ENCODE measurements at regions not wholly inside any gene's neighbourhood (a gene's known extent, or its start where the extent isn't known, plus 50 kb on each side); places are given as distances from the start of the nearest gene placed in this dataset.
A peak's percentile ranks its signal among the peaks of the same experiment; 100 is the strongest.

DNA sequence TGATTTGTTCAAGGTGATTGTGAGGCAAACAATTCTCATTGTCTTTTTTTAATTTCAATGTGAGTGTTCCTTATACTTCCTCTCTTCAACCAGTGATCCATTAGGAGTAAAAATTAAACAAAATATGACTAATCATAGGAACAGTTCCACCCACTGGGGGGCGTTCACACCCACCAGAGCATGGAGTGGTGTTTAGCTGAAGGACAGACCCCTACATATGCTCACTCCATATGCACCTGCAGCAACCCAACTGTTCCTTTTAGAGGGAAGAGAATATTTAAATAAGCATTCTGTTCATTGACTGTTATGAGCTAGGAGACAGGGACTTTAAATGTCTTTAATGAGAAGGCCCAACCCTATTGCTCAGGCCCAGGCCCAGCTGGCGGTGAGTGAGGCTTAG is 78.7 kb upstream of the DRD2 start:
- DNase-seq (ENCODE audit: low spot score) = no peak

DNA sequence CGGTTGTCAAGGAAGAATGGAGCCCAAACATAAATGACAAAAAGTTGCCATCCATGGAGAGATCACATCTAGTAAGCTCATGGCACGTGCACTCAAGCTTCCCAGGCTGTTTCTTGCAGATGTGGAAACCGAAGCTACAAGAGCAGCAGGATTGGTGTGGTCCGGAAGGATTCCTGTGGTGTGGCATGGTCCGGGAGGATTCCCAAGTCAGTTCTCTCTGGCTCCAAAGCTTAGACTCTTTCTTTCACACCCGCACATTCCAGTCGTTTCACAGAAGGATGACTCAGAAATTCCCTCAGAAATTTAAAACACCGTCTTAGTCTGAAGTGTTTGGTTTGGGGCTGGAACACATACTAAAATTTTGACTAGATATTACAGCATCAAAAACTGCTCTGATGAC is 78.0 kb upstream of the DRD2 start:
- no peak for DNase-seq (ENCODE audit: low spot score)

DNA sequence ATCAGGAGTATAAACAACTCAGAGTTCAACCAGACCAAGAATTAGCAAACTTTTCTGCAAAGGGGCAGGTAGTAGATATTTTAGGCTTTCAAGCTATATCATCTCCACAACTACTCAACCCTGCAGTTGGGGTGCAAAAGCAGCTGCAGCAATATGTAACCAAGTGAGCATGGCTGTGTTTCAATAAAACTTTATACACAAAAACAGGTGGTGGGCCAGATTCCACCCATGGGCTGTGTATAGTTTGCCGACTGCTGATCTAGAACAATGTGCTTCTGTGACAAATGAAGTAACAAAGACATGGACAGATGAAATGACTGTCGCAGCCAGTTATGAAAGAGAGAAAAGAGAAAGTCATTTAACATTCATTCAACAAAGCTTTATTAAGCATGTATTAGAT is 77.1 kb upstream of the DRD2 start:
- DNase-seq (ENCODE audit: low spot score) = no peak

DNA sequence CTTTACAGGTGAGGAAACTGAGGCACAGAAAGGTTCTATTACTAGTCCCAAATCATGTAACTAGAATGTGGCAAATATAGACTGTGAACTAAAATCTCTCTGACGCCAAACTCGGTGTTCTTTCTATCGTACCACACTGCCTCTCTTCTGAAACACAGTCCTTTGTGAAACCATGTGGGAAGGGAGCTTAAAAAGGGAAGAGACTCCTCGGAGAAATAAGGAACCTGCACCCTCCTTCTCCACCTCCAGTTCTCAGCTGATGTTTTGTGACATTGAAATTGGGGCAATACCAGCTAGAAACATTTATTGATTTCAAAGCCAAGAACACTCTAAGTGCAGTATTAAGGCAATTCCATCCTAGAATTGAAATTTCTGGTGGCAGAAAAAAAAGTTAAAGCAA is 76.4 kb upstream of the DRD2 start:
- no peak for DNase-seq (ENCODE audit: low spot score)

- DNase-seq (ENCODE audit: low spot score) = no peak
Measured at GRCh38 chr11:113549611-113550578, 74.7 kb upstream of the DRD2 start.

DNA sequence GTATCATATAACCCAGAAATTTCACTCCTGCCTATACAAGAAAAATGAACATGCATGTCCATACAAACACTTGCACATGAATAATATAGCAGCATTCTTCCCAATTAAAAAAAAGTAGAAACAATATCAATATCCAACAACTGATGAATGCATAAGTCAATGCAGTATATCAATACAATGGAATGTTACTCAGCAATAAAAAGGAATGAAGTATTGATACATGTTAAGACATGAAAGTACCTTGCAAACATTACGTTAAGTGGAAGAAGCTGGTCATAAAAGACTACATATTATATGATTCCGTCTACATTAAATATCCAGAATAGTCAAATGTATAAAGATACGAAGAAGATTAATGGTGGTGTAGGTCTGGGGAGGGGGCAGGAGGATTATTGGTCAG is 73.9 kb upstream of the DRD2 start:
- no peak for DNase-seq (ENCODE audit: low spot score)

DNA sequence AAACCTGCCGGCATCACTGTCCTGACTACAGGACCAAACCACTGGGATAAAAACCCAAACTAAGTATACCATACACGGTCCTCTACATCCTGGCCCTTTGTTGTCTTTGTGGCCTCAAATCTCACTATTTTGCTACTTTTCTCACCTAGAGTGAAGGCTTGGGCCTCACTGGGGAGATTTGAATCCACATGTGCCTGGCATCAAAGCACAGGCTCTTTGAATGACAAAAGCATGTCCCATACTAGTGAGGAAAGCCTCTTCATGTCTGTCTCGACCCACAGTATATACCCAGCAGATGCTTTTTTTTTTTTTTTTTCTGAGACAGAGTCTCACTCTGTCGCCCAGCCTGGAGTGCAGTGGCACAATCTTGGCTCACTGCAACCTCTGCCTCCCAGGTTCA is 72.5 kb upstream of the DRD2 start:
- DNase-seq (ENCODE audit: low spot score) = no peak

DNA sequence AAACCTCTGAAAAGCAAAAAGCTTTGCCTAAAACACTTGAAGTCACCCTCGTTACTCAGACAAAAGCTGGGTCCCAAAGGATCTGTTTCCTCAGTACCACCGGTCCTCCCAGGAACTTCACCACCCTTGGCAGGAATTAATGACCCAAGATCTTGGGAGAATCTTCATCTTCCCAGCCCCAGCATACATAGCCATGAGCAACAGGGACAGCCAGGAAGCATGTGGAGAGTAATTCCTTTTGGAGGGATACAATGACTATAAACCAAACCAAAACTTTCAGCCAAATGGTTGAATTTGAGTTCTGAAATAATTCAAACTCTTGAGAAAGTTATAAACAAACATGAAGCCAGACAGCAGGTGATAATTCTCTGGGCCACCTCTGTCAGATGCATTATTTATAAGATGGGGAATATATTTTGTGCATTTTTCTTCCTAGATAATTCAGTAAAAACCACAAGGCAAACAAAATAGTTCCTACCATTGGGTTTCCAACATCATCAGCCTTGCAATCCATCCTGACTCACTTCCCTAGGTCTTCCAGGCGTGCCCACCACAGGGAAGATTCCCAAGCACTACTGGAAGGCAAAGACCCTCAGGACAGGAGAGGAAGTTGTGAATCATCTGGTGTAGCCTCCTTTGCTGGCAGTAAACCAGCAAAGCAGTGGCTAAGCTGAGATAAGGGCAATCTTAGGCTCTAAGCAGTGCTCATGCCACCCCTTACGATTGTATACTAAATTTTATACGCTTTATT is 71.7 kb upstream of the DRD2 start:
- no peak for DNase-seq (ENCODE audit: low spot score)

GRCh38 chr11:113542420-113542819 is 67.2 kb upstream of the DRD2 start:
- no peak for DNase-seq (ENCODE audit: low spot score)

GRCh38 chr11:113540416-113541330 is 65.5 kb upstream of the DRD2 start:
- no peak for DNase-seq (ENCODE audit: low spot score)

DNA sequence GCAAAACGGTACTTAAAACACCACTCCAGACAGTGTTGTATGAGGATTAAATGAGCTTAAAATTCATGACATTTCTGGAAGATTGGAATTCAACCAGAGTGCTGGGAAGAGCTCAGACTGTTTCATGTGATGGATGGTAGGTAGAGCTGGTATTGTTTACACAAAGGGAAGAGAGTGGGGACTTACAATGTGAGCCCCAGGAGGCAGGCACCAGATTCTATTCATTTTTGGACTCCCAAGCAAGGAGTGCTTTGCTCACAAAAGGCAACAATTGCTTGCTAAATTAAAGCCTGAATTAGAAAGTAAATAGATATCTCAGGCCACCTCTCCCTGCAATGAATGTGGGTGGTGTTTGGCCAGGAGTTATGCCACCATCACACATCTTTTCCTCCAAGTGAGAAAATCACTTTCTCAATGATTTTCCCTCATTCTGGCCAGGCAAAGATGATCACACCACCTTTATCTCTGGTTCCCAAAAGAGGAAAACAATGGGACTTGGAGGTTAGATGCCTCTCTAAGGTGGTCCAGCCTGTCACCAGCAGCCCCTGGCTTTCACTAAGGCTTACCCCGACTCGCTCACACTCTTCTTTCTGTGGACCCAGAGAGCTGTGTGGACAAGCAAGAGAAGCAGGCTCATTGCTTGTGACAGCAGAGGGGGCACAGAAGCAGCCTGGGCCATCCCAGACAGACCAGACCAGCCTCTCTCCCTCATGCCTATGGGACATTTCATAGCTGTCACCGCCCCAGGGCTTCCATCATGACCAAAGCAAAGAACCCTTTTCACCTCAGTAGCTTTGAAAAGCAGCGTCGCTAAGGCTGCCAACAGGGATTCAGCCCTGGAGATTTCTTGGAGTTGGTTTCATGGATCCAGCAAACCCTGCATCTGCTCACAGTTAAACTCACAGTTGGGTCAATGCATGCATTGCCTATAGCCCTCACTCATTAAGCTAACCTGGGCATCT is 63.5 kb upstream of the DRD2 start:
- DNase-seq (ENCODE audit: low spot score) = no peak

GRCh38 chr11:113534625-113535024 is 59.4 kb upstream of the DRD2 start:
- DNase-seq (ENCODE audit: low spot score) = no peak

DNA sequence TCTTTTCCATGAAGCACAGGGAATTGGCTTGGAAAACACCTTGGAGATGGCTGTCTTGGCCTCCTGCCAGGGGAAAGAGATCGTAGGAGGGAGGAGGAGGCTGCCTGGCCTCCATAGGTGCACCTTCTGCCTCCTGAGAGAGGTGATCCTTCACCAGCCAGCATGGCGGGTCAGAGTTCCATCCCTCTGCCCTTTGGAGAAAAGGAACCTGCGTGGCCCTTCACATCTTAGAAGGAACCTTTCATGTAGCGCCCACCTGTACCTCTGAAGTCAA is 58.2 kb upstream of the DRD2 start:
- DNase-seq (ENCODE audit: low spot score) = no peak

- DNase-seq (ENCODE audit: low spot score) = peak; percentile 73
Measured at GRCh38 chr11:113532697-113533424, 57.7 kb upstream of the DRD2 start.

- no peak for DNase-seq (ENCODE audit: low spot score)
Measured at GRCh38 chr11:113531575-113532451, 56.6 kb upstream of the DRD2 start.

- DNase-seq (ENCODE audit: low spot score) = no peak
Measured at GRCh38 chr11:113531083-113531482, 55.9 kb upstream of the DRD2 start.

GRCh38 chr11:113529606-113530005 is 54.4 kb upstream of the DRD2 start:
- DNase-seq (ENCODE audit: low spot score) = no peak

DNA sequence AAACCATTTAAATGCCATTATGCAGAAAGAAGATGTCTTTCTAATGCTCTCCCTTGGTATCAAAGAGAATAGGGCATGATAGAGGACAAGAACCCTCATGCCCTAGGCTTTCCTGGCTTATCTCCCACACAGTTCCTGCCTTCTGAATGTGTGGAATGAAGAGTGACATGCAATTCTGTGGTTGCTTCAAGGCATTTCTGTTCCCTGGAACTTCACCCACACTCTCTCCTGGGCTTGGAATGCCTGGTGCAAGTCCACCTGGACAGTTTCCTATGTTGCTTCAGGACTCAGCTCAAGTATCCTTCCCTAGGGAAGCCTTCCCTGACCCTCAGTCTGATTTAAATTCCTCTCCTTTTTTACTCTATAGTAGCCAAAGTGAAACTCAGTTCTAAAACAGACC is 53.8 kb upstream of the DRD2 start:
- no peak for DNase-seq (ENCODE audit: low spot score)

GRCh38 chr11:113526521-113526920 is 51.3 kb upstream of the DRD2 start:
- no peak for DNase-seq (ENCODE audit: low spot score)
